Bronchial epithelial cell (primary cell): ENCODE measurements at regions not wholly inside any gene's neighbourhood (a gene's known extent, or its start where the extent isn't known, plus 50 kb on each side); places are given as distances from the start of the nearest gene placed in this dataset.
"Not testable (repeated sequence)": the region's sequence is repeated elsewhere in the genome, so short reads cannot be mapped to it uniquely, and the experiment has no call there.

Experiments
- DNase-seq: peaks from one replicate; pipeline ENCODE4 v3.0.0-alpha.2; 2010; ENCODE audit warnings: low read depth
- FAIRE-seq: peaks from 2 replicates; lab custom pipeline; 2011; peaks lifted over from hg19 to GRCh38; lab: Jason Lieb, UNC
- H3K27me3 ChIP-seq: 2 replicates; pipeline ENCODE4 v1.5.1; 2011; ENCODE audit warnings: low read length; ENCODE audit not compliant: control insufficient read depth, insufficient read depth
- H3K36me3 ChIP-seq: 2 replicates; pipeline ENCODE4 v1.5.1; 2011; ENCODE audit warnings: low read length; ENCODE audit not compliant: control insufficient read depth, insufficient read depth
- H3K4me3 ChIP-seq: 2 replicates; pipeline ENCODE4 v1.5.1; 2011; ENCODE audit warnings: mild to moderate bottlenecking, low read depth, low read length, control low read depth
- CTCF ChIP-seq: IDR thresholded peaks from 2 replicates; pipeline ENCODE4 v1.5.1; 2011; ENCODE audit warnings: mild to moderate bottlenecking, moderate library complexity, low read length, control low read depth, inconsistent platforms; ENCODE audit not compliant: insufficient read depth, severe bottlenecking

- peak; percentile 43 for FAIRE-seq
- Histone ChIP-seq H3K27me3 (no peaks in the 10 kb centered on the region), H3K36me3 (no peaks in the 10 kb centered on the region), H3K4me3 (no peak overlapping the region)
- DNase-seq, result no peak
- no peak for TF ChIP-seq CTCF
Measured at GRCh38 chr7:131927770-131928423, 371.5 kb upstream of the PODXL start.

- no peak for FAIRE-seq
- no peak for TF ChIP-seq CTCF
- H3K36me3 ChIP-seq, result no peaks in the 10 kb centered on the region
- no peak overlapping the region for H3K4me3 ChIP-seq
- H3K27me3 ChIP-seq, result no peaks in the 10 kb centered on the region
- no peak for DNase-seq
Measured at GRCh38 chr7:131925636-131926035, 369.2 kb upstream of the PODXL start.

DNA sequence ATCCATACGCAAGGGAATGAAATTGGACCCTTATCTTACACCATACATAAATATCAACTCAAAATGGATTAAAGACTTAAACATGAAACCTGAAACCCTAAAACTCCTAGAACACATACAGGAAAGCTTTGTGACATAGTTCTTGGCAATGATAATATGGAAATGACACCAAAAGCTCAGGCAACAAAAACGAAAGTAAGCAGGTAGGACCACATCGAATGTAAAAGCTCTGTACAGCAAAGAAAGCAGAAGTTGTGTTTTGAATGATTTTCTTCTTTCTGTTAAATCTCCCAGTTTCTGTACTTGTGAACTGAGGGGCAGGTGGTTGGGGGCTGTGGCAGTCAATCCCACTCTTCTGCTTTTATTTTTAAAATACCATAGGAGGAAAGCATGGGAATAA, 368.4 kb upstream of the PODXL start:
- DNase-seq (no peak), FAIRE-seq (no peak)
- H3K27me3 ChIP-seq, result no peaks in the 10 kb centered on the region
- H3K4me3 ChIP-seq, result no peak overlapping the region
- H3K36me3 ChIP-seq, result no peaks in the 10 kb centered on the region
- TF ChIP-seq CTCF, result no peak

GRCh38 chr7:131922948-131923347, 366.5 kb upstream of the PODXL start:
- DNase-seq, H3K36me3 ChIP-seq, FAIRE-seq, H3K4me3 ChIP-seq, H3K27me3 ChIP-seq: not testable (repeated sequence)

DNA sequence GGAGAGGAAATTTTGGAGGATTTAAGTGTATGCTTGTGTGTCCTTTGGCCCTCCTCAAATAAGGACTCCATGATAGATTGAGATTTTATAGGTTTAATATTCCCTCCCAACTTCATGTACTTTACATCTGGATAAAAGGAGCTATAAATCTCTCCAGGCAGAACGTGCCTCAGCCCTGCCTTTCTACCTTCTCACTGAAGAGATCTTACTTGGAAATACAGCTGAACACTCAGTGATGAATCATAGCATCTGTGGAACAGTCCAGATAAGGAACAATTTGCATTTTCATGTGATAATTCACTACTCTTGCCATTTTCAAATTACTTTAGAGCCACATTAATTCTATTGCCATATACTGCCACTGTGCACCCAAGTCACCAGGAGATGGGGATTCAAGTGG, 364.6 kb upstream of the PODXL start:
- DNase-seq (peak; percentile 29), FAIRE-seq (no peak)
- no peaks in the 10 kb centered on the region for H3K27me3 ChIP-seq
- H3K4me3 ChIP-seq, result no peak overlapping the region
- H3K36me3 ChIP-seq, result no peaks in the 10 kb centered on the region
- no peak for TF ChIP-seq CTCF

DNA sequence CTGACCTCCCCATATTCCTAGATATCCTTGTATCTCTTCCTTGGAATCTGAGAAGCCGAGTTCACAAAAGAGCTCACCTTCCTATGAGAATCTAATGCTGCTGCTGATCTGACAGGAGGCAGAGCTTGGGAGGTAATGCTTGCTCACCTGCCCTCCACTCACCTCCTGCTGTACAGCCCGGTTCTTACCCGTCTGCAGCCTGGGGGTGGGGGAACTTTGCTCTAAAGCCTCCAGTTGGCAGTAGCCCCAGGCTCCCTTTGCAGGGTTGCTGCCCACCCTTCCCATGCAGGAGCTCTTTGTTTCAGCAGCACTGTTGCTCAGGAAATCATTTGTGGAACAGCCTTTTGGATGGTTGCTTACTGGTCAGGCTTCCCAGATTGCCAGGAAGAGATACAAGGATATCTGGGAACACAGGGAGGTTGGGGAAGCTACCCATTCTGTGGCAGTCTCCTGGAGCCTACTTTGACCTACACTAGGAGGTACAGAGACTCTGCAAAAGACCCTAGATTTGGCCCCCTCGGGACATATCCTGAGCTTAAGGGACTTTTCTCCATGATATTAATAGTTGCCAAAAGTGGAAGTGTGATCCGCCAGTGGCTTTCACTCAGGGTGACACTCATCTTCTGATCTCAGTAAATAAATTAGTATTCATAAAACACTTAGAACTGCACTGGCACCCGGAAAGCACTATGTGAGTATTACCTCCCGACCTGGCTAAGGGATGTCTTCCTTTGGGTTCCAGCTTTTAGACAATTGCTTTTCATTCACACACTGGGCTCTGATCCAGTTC, 363.7 kb upstream of the PODXL start:
- TF ChIP-seq CTCF, result no peak
- DNase-seq (no peak), FAIRE-seq (no peak)
- Histone ChIP-seq H3K27me3 (no peaks in the 10 kb centered on the region), H3K36me3 (no peaks in the 10 kb centered on the region), H3K4me3 (no peak overlapping the region)
